GM19438 (cell line): ENCODE measurements at regions not wholly inside any gene's neighbourhood (a gene's known extent, or its start where the extent isn't known, plus 50 kb on each side); places are given as distances from the start of the nearest gene placed in this dataset.
"Not testable (repeated sequence)": the region's sequence is repeated elsewhere in the genome, so short reads cannot be mapped to it uniquely, and the experiment has no call there.

Experiments used
- ATAC-seq: cut with Tn5 transposase; IDR thresholded peaks from one replicate; pipeline ENCODE4 v1.9.1; 2021; ENCODE audit warnings: low read depth; ENCODE audit not compliant: unreplicated experiment

DNA sequence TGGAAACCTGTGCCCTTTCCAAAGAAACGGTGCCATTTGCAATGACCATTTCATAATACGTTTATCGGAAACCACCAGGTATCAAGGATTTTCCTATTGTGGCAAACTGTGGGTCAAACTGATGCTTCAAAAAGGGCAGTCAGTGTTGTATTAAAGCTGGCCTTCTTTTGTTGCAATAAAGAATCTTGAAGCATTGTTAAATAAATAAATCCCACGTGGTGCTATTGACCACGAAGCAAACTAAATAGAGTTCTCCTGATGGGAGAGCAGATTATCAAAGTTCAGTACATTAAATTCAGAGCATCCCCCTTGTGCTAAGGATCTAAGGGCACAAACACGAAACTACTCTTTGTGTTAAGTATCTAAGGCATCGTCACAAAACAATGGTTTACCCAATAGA lies 545.9 kb upstream of the MIR17HG start:
- no peak for ATAC-seq

DNA sequence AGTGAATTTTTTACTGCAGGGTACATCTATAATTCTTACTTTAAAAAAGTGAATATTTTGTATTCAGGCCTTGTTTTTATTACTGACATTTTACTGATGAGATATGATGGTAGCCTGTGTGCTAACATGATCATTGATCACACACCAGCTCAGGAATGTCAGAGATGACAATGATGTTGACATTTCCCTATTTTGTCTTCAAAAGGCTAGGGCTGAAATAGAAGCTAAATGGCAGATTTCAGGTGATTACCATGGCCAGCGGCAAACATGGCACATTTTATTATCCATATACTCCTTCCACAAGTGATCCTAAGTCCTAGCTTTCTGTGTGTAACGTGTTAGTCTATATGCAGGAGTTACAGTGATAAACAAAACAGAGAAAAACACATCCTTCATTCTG lies 544.3 kb upstream of the MIR17HG start:
- ATAC-seq: no peak

DNA sequence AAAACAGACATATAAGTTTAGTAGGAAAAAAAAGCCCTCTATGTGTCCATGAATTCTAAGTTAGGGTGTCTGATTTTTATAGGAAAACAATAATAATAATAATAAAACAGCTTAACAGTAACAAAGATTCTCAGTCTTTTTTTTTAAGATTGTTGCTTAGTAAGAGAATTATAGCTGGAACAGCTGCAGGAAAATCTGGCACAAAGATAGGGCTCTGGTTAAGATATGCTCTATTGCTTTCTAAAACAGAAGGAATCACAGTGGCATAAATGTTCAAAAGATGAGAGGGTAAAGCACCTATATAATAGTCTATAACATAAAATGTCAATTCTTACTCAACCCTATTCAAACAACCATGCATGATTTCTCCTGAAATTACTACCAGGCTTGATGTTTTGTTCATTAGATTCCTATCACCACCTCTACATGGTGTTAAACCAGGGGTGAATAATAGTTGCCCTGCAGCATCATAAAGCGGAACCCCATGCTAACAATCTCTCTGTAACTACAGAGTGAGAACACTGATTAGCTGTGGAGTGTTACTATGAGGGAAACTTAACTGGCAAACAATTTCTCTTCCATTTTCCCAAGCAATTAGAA lies 541.4 kb upstream of the MIR17HG start:
- ATAC-seq: no peak

DNA sequence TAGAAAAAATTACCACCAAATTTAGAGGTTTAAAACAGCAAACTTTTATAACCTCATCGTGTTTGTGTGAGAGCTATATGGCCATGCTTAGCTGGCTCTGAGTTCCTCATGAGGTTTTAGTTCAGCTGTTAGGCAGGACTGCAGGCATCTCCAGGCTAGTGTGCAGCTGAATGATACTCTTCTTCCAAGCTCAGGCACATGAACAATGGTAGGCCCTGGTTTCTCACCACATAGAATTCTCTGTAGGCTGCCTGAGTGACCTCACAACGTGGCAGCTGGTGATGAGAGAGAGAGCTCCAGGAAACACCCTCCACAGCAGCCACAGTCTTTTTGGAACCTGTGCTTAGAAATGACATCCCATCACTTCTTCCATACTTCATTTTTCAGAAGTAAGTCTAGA lies 540.6 kb upstream of the MIR17HG start:
- ATAC-seq: no peak

DNA sequence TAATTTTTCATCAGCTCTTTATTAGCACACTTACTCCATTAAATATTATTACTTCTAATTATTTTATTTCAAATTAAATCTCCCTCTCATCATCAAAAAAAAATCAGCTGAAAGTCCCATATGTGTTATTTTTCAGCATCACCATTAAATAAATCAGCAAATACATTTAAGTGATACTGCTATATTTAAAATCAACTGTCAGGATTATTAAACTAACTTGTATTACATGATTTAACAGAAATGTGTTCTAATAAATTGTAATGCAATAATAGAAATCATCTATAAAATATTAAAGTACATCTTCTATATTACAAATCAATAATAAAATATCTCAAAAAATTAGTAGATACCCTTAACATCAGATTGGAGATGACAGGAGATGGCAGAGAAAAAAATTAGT lies 538.6 kb upstream of the MIR17HG start:
- ATAC-seq: no peak

DNA sequence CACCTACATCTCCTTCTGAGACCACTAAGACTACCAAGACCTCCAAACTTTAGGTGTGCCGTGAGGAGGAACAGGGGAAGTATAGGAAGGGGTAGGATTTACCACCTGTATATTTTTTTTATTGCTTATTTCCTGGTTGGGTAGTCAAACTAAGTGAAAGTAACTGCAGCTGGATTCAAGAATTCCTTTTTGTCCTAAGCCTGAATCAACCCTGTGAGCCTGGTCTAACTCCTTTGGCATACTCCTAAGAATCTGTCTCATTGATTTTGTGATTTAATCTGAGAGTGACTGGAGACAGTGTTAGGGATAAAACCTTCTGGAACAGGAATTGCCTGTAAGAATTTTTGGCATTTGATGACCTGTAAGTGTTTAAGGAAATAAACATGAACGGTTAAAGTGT lies 523.5 kb upstream of the MIR17HG start:
- ATAC-seq: no peak

DNA sequence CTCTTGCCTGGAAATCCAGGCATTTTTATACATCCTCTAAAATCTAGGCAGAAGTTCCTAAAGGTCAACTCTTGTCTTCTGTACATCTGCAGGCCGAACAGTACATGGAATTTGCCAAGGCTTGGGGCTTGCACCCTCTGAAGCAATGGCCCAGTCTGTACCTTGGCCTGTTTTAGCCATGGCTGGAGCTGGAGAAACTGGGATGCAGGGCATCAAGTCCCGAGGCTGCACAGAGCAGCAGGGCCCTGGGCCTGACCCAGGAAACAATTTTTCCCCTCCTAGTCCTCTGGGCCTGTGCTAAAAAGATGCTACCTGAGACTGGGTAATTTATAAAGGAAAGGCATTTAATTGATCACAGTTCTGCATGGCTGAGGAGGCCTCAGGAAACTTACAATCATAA lies 520.8 kb upstream of the MIR17HG start:
- no peak for ATAC-seq

DNA sequence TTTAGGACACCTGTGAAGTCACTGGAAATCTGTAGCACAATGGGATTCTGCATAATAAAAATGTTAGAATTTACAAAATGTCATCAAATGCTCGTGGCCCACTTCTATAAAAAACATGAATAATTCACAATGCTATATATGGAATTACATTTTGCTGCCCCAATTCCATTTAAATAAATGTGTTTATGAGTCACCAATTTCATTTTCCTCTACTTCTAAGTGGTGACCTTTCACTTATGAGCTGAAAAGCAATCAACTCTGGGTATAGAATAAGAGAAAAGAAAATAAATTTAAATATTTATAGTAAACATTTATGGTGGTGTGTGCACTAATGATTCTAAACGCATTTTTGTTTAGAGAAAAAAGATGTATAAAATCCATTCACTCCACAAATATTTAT lies 516.7 kb upstream of the MIR17HG start:
- ATAC-seq: no peak

DNA sequence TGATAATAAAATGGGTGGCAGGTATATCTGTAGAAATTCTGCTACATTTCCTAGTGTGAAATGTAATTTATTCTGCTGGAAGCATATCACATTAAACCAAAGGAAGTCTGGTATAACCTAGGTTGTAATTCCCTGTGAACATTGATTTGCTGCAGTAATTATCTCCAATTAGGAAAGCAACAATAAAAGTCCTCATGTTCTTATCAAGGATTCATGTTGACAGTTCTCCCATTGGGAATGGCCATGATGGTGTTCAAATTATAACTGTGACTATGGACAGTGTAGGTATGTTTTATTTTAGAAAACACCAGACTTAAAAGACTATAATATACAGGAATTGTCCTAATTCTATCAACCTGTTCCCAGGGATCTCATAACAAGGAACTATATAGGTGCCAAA lies 513.5 kb upstream of the MIR17HG start:
- no peak for ATAC-seq

DNA sequence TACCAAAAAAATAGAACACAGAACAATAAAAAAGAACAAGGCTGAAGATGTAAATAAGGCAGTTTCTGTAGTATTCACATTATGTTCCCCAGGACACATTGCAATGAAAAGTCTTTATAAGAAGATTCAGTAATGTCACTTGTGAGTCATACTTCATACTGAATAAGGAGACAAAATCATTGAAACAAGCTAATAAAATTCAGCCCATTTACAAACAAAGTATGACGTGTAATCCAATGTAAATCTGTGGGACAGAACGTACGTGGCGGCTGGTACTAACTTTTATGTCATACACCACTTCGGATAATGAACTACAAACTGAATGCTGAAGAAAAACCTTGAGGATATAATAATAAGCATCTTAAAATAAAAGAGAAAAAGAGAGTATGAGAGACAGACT lies 512.8 kb upstream of the MIR17HG start:
- no peak for ATAC-seq

DNA sequence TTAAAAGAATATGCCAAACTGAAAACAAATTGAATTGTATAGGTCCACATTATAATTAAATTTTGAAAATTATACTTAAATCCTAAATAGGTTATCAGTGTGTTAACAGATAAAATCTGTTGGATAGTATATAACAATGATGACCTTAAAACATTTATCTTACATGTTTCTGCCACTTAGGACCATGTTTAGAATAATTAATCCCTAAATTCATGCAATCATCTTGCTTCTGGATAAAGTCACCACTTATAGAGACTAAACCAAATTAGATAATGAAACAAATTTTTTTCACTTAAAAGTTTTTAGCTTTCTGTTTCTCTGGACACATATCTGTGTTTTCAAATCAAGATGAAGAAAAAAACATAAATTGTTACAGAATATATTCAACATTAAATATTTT lies 511.7 kb upstream of the MIR17HG start:
- ATAC-seq: no peak

DNA sequence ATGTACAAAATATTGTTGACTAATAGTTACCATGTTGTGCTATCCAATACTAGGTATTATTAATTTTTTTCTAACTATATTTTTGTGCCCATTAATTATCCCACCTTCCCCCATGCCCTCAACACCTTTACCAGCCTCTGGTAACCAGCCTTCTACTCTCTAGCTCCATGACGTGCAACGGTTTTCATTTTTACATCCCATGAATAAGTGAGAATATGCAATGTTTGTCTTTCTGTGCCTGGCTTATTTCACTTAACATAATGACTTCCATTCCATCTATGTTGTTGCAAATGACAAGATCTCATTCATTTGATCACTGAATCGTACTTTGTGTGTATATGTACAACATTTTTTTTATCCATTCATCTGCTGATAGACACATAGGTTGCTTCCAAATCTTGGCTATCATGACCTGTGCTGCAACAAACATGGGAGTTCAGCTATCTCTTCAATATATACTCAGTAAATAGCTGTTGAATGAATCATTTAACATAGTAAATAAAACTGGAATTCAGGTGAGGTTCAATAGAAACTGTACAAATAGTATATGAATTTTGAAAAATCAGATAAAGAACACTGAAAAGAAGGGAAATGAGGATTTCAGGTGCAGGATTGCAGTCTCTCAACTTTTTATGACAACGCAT lies 509.0 kb upstream of the MIR17HG start:
- ATAC-seq: no peak

DNA sequence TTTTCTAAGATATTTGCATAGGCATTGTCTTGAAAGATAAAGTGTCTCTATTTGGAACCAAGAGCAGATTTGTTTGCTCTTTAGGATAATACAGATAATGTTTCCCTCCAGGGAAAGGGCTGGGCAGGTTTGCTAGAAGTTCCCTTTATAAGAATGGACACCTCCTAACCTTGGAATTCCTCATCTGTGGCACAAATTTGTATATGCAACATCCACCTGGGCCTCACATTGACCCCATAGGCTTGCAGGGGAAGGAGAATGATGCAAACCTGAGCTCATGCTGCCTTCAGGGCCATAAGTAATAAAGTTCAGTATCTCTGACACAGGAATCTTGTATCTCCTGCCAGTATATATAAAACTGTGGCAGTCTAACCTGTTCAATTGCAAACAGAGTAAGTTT lies 508.4 kb upstream of the MIR17HG start:
- no peak for ATAC-seq

DNA sequence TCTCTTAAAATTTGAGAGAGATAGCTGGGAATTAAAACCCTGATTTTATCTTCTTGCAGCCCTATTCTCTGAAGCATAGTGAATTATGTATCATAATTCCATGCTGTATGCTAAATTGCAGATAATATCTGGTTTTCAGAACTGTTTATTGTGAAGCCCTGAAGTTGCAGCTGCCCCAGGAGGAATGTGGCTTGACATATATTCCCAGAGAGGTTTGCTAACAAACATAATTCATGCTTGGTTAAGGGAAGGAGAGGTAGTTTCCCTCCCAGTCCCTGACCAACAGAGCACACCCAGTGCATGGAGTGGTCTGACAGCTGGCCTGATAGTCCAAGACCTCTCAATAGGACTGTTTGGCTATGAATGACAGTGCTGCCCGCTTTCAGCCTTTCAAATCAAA lies 500.6 kb upstream of the MIR17HG start:
- no peak for ATAC-seq

DNA sequence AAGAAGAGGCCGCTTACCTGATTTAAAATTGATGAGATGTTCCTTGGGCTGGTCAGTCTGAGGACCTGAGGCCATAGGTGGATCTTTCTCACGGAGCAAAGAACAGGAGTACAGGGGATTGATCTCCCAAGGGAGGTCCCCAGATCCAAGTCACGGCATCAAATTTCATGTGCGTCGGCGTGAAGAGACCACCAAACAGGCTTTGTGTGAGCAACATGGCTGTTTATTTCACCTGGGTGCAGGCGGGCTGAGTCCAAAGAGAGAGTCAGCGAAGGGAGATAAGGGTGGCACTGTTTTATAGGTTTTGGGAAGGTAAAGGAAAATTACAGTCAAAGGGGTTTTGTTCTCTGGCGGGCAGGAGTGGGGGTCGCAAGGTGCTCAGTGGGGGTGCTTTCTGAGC lies 493.8 kb upstream of the MIR17HG start:
- not testable (repeated sequence) for ATAC-seq

DNA sequence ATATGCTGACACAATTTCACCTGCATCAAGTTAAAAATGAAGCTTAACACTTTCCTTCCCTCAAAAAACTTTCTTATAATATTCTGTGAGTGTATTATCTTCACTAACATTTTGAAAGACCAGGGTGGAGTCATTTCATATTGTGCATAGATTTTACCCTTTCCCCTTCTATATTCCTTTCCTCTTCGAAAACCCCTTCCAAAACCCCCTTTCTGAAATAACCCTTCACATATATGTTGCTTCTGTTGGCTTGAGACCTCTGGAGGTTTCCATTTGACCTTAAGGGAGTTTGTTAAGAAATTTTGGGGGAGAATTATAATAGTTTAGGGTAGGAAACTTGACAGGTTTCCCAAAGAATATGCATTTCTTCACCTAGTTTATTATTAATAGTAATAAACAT lies 489.6 kb upstream of the MIR17HG start:
- ATAC-seq: no peak

DNA sequence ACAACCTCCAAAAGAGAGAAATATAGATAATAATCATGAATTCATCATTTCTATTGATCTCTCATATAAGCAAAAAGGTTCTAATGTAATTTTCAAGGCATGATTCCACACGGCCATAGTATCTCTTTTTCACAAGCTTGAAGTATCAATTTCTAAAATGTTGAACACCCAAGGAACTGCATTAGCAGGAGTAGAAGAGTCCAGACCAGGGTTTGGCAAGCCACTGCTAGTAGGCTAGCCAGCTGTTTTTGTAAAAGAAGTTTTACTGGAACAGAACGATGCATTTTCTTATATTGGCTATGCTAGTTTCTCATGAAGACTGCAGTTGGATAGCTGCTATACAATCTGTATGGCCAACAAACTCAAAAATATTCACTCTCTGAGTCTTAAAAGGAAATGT lies 481.5 kb upstream of the MIR17HG start:
- no peak for ATAC-seq

DNA sequence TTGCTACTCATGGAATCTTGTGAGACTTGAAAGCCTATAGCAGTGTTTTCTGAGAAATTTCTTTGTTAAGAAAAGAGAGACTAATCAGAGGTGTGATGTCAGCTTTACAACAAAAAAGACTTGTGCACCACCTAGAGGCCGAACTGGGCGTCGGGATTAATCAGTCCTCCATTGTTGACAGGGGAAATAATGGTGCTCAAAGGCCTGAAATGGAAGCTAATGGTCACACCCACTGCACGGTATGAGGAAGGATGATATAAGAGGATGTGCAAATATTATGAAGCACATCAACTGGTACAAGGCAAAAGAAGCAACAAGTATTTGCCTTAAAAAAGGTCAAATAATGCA lies 480.2 kb upstream of the MIR17HG start:
- ATAC-seq: peak; percentile 95

DNA sequence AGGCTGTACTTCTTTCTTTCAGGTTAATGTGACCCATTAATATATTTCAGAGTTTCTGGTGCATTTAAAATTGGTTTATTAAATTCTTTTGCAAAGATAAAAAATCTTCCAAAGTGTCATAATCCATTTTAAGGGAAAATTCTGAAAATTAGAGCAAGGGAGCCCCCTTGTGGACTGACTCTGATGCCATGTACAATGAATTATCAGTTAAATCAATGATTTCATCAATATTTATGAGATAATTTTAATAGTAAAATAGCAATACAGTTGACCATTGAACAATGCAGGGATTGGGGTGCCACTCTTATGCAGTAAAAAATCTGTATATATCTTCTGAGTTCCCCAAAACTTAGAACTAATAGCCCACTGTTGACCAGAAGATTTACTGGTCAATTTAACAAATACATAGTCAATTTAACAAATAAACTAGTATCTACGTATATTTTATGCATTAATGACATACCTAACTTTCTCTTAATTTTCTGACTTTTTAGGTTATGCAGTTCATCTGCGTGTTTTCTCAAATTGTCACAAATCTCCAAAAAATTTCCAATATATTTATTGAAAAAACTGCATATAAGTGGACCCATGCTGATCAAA lies 479.1 kb upstream of the MIR17HG start:
- ATAC-seq: no peak

DNA sequence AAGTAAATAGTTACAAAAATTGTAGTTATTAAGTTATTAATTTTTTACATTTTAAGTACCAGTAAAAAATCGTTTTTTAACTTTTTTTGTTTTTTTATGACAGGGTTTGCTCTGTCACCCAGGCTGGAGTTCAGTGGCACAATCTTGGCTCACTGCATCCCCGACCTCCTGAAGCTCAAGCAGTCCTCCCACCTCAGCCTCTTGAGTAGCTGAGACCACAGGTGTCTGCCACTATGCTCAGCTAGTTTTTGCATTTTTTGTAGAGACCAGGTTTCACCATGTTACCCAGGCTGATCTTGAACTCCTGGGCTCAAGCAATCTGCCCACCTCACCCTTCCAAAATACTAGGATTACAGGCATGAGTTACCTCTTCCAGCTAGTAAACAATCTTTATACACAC lies 477.9 kb upstream of the MIR17HG start:
- ATAC-seq: no peak

DNA sequence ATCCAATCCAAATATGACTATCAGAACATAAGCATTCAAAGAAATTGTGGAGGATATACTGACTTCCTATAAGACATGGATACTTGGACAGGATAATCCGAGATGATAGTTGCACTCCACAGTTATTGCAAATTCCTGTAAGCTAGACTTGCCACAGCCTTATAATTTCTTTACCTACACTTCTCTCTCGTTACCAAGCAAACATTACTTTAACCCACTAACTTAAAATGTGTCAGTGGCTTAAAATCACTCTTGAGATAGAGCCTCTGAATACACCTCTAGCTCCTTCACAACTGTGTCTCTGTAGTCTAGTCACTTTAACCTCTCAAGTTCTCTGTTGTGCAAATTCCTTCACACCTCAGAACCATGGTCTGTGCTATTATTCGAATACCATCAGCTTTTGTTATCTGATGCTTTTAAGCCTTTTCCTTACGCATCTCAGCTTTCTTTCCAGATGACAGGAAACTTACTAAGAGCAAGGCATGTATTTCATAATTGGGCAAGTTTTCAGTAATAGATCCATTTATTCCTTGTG lies 474.9 kb upstream of the MIR17HG start:
- no peak for ATAC-seq

DNA sequence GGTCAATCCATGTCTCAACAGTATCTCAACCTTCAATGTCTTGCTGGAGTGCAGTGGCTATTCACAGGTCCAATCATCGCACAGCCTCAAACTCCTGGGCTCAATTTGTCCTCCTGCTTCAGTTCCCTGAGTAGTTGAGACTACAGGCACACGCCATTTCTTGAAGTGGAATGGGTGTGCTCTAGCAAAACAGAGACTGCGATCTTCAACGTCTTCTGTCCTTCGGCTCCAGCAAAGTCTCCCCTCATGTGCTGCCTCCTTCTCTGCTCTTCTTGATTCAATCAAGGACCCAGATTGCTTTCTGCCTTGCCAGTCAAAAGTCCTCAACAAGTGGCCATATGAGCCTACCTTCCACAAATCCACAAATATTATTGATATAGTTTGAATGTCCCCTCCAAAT lies 466.7 kb upstream of the MIR17HG start:
- no peak for ATAC-seq
